ENCODE measurements at regions not wholly inside any gene's neighbourhood (a gene's known extent, or its start where the extent isn't known, plus 50 kb on each side); places are given as distances from the start of the nearest gene placed in this dataset.

GRCh38 chr4:180336494-180337090 is 1906.6 kb upstream of the TENM3 start:
- TF ChIP-seq CTCF (IDR thresholded peaks at IDR 0.05; ENCODE audit: borderline replicate concordance, extremely low read depth, low read length, poor library complexity, severe bottlenecking) (no peak), EZH2 (IDR thresholded peaks at IDR 0.05; ENCODE audit: borderline replicate concordance, low read depth, low read length, severe bottlenecking) (no peak)
